H9 (cell line): ENCODE measurements at regions not wholly inside any gene's neighbourhood (a gene's known extent, or its start where the extent isn't known, plus 50 kb on each side); places are given as distances from the start of the nearest gene placed in this dataset.

ENCODE experiments used
- DNase-seq: peaks from one replicate; pipeline ENCODE4 v3.0.0-alpha.2; 2017
- H2AFZ ChIP-seq: one replicate; pipeline ENCODE4 v1.6.1; 2013; ENCODE audit warnings: mild to moderate bottlenecking, low read length, control low read depth, moderate library complexity
- H2AK5ac ChIP-seq: 2 replicates; pipeline ENCODE4 v1.6.1; 2013; ENCODE audit warnings: low read length, control low read depth, mixed read lengths; ENCODE audit not compliant: insufficient read length
- H2BK120ac ChIP-seq: one replicate; pipeline ENCODE4 v1.6.1; 2013; ENCODE audit warnings: low read depth, mild to moderate bottlenecking, low read length, control low read depth, inconsistent platforms; ENCODE audit not compliant: poor library complexity, severe bottlenecking
- H2BK12ac ChIP-seq: 2 replicates; pipeline ENCODE4 v1.6.1; 2013; ENCODE audit warnings: low read length, control low read depth, mixed read lengths, low read depth; ENCODE audit not compliant: insufficient read length
- H2BK15ac ChIP-seq: 2 replicates; pipeline ENCODE4 v1.6.1; 2013; ENCODE audit warnings: low read depth, low read length, control low read depth
- H2BK20ac ChIP-seq: one replicate; pipeline ENCODE4 v1.6.1; 2013; ENCODE audit warnings: low read depth, mild to moderate bottlenecking, low read length, control low read depth, inconsistent platforms; ENCODE audit not compliant: poor library complexity, severe bottlenecking
- H2BK5ac ChIP-seq: 2 replicates; pipeline ENCODE4 v1.6.1; 2013; ENCODE audit warnings: low read length, control low read depth, mixed read lengths; ENCODE audit not compliant: insufficient read length
- H3K14ac ChIP-seq: 2 replicates; pipeline ENCODE4 v1.6.1; 2013; ENCODE audit warnings: low read length, control low read depth; ENCODE audit not compliant: insufficient read depth
- H3K18ac ChIP-seq: 2 replicates; pipeline ENCODE4 v1.6.1; 2013; ENCODE audit warnings: low read depth, mild to moderate bottlenecking, mixed read lengths, low read length, control low read depth; ENCODE audit not compliant: insufficient read length
- H3K23ac ChIP-seq: 2 replicates; pipeline ENCODE4 v1.6.1; 2013; ENCODE audit warnings: low read length, control low read depth, mixed read lengths, low read depth; ENCODE audit not compliant: insufficient read length
- H3K23me2 ChIP-seq: 2 replicates; pipeline ENCODE4 v1.6.1; 2013; ENCODE audit warnings: low read depth, mild to moderate bottlenecking, mixed read lengths, low read length, control low read depth; ENCODE audit not compliant: insufficient read length, poor library complexity, severe bottlenecking
- H3K27ac ChIP-seq: 2 replicates; pipeline ENCODE4 v1.5.1; 2013; ENCODE audit warnings: low read length, control low read depth, mixed read lengths, low read depth; ENCODE audit not compliant: insufficient read length
- H3K27me3 ChIP-seq: 2 replicates; pipeline ENCODE4 v1.6.1; 2013; ENCODE audit warnings: low read length, control low read depth, inconsistent platforms; ENCODE audit not compliant: insufficient read depth
- H3K4ac ChIP-seq: 2 replicates; pipeline ENCODE4 v1.6.1; 2013; ENCODE audit warnings: low read depth, mild to moderate bottlenecking, control low read depth, inconsistent platforms, low read length, moderate library complexity
- H3K4me1 ChIP-seq: 2 replicates; pipeline ENCODE4 v1.6.1; 2013; ENCODE audit warnings: low read length, control low read depth, inconsistent platforms; ENCODE audit not compliant: insufficient read depth
- H3K4me2 ChIP-seq: 2 replicates; pipeline ENCODE4 v1.6.1; 2013; ENCODE audit warnings: low read length, control low read depth, mixed read lengths; ENCODE audit not compliant: insufficient read length, insufficient read depth
- H3K56ac ChIP-seq: 2 replicates; pipeline ENCODE4 v1.6.1; 2013; ENCODE audit warnings: low read depth, mild to moderate bottlenecking, mixed read lengths, low read length, control low read depth; ENCODE audit not compliant: insufficient read length
- H3K79me1 ChIP-seq: 2 replicates; pipeline ENCODE4 v1.6.1; 2013; ENCODE audit warnings: low read depth, mild to moderate bottlenecking, moderate library complexity, low read length, control low read depth, inconsistent platforms; ENCODE audit not compliant: insufficient read depth, poor library complexity, severe bottlenecking
- H3K79me2 ChIP-seq: 2 replicates; pipeline ENCODE4 v1.6.1; 2013; ENCODE audit warnings: low read length, control low read depth, inconsistent platforms; ENCODE audit not compliant: insufficient read depth
- H3K9ac ChIP-seq: 2 replicates; pipeline ENCODE4 v1.6.1; 2013; ENCODE audit warnings: low read length, control low read depth, mixed read lengths; ENCODE audit not compliant: insufficient read length; ENCODE audit errors: extremely low read depth
- H3K9me3 ChIP-seq: one replicate; pipeline ENCODE4 v1.6.1; 2013; ENCODE audit warnings: low read depth, low read length, inconsistent platforms; ENCODE audit not compliant: control insufficient read depth
- H3T11ph ChIP-seq: one replicate; pipeline ENCODE4 v1.6.1; 2013; ENCODE audit warnings: mild to moderate bottlenecking, low read length, control low read depth, inconsistent platforms
- H4K20me1 ChIP-seq: one replicate; pipeline ENCODE4 v1.6.1; 2013; ENCODE audit not compliant: control insufficient read depth, insufficient read length, insufficient read depth
- H4K5ac ChIP-seq: 2 replicates; pipeline ENCODE4 v1.6.1; 2013; ENCODE audit warnings: low read depth, mild to moderate bottlenecking, mixed read lengths, low read length, control low read depth; ENCODE audit not compliant: insufficient read length
- H4K8ac ChIP-seq: replicated peaks from 2 replicates; pipeline ENCODE4 v1.6.1; 2013; ENCODE audit warnings: low read length, control low read depth, mixed read lengths, low read depth; ENCODE audit not compliant: insufficient read length
- H4K91ac ChIP-seq: 2 replicates; pipeline ENCODE4 v1.6.1; 2013; ENCODE audit warnings: low read depth, mild to moderate bottlenecking, moderate library complexity, mixed read lengths, low read length, control low read depth; ENCODE audit not compliant: insufficient read length
- H3K27ac Mint-ChIP-seq, 3 experiments: 2 replicates in 2 of 3; 3 replicates in 1 of 3; pipeline ENCODE4 v1.8.0; 2020 to 2021; ENCODE audit warnings: mixed read lengths in 3 of 3, mild to moderate bottlenecking in 1 of 3, moderate library complexity in 1 of 3
- H3K27me3 Mint-ChIP-seq: 2 replicates; pipeline ENCODE4 v1.8.0; 2021; ENCODE audit warnings: low read depth, mild to moderate bottlenecking, moderate library complexity, mixed read lengths
- H3K36me3 Mint-ChIP-seq, 3 experiments: 2 replicates in 2 of 3; 3 replicates in 1 of 3; pipeline ENCODE4 v1.8.0; 2020 to 2021; ENCODE audit warnings: low read depth in 3 of 3, mixed read lengths in 3 of 3; ENCODE audit not compliant: insufficient read depth in 1 of 3
- H3K4me1 Mint-ChIP-seq, 2 experiments: 2 replicates each; pipeline ENCODE4 v1.8.0; 2020; ENCODE audit warnings: mixed read lengths in 2 of 2
- H3K4me3 Mint-ChIP-seq, 2 experiments: 2 replicates in 1 of 2; 3 replicates in 1 of 2; pipeline ENCODE4 v1.8.0; 2020 to 2021; ENCODE audit warnings: mild to moderate bottlenecking in 2 of 2, mixed read lengths in 2 of 2, moderate library complexity in 1 of 2
- H3K9me3 Mint-ChIP-seq, 2 experiments: 2 replicates in 1 of 2; 3 replicates in 1 of 2; pipeline ENCODE4 v1.8.0; 2020; ENCODE audit warnings: mild to moderate bottlenecking in 2 of 2, mixed read lengths in 2 of 2, moderate library complexity in 1 of 2
- WGBS: extraction: QIAGEN DNeasy Blood & Tissue Kit; methylation state at CpG from one replicate; pipeline ENCODE4 v1.1.7; 2013; ENCODE audit warnings: missing lambda C conversion rate, low lambda C conversion rate, mixed read lengths; ENCODE audit not compliant: insufficient read length; ENCODE audit errors: extremely low coverage; 5-methylcytosine and 5-hydroxymethylcytosine counted together
- TF ChIP-seq, protein P1 (sequence below): fragments of 200-600 bp; sonication (generic); conservative IDR thresholded peaks from 3 replicates; pipeline ENCODE4 v1.8.0; 2021; ENCODE audit warnings: antibody characterized with exemption, mild to moderate bottlenecking

DNA sequence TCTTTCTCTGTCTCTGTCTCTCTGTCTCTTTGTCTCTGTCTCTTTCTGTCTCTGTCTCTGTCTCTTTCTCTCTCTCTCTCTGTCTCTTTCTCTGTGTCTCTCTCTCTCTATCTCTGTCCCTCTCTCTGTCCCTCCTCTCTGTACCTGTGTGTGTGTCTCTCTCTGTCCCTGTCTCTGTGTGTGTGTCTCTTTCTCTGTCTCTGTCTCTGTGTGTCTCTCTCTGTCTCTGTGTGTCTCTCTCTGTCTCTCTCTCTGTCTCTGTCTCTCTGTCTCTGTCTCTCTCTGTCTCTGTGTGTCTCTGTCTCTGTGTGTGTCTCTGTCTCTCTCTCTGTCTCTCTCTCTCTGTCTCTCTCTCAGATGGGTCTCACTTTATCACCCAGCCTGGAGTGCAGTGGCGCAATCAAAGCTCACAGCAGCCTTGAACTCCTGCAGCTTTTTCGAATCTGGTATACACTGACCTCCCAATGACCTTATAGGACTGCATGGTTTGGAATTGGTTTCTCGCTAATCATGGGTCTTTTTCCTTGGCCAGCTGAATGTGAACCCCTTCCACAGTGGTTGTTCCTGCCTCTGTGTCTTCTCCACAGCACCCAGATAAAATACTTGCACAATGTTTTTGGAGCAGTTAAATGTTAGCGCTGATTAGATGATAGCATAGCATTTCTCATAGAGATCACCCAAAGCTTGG, 102.6 kb upstream of the KLHL25 start:
- H3K4ac ChIP-seq = no peak overlapping the region
- H3K4me3 Mint-ChIP-seq = peak overlapping the region; percentile 2 to 16; a peak in 2 of 5 replicates
- H3K56ac ChIP-seq = no peak overlapping the region
- peaks cover 2% of the 10 kb centered on the region; the same call in 1 of the 2 replicates for H3K4me1 ChIP-seq
- H3K79me1 ChIP-seq = no peaks in the 10 kb centered on the region
- no CpG with 5 or more reads among the region's 4 CpGs for WGBS
- H3K23ac ChIP-seq = no peak overlapping the region
- H3K4me1 Mint-ChIP-seq = peaks cover 43% of the 10 kb centered on the region in 2 experiments
- no peak overlapping the region for H2BK120ac ChIP-seq
- no peak overlapping the region for H2AFZ ChIP-seq
- no peak overlapping the region for H2BK20ac ChIP-seq
- no peak overlapping the region for H4K5ac ChIP-seq
- H4K8ac ChIP-seq = no peak overlapping the region
- H2BK15ac ChIP-seq = no peak overlapping the region
- no peak overlapping the region for H3K18ac ChIP-seq
- no peaks in the 10 kb centered on the region for H3K23me2 ChIP-seq
- H3K9ac ChIP-seq = no peak overlapping the region
- H4K91ac ChIP-seq = no peak overlapping the region
- no peaks in the 10 kb centered on the region for H4K20me1 ChIP-seq
- H2BK12ac ChIP-seq = no peak overlapping the region
- H3K79me2 ChIP-seq = no peaks in the 10 kb centered on the region
- no peak overlapping the region for H3K14ac ChIP-seq
- peaks cover 3 to 5% of the 10 kb centered on the region in 2 experiments; a peak in 4 of 5 replicates for H3K9me3 Mint-ChIP-seq
- TF ChIP-seq, protein P1, sequence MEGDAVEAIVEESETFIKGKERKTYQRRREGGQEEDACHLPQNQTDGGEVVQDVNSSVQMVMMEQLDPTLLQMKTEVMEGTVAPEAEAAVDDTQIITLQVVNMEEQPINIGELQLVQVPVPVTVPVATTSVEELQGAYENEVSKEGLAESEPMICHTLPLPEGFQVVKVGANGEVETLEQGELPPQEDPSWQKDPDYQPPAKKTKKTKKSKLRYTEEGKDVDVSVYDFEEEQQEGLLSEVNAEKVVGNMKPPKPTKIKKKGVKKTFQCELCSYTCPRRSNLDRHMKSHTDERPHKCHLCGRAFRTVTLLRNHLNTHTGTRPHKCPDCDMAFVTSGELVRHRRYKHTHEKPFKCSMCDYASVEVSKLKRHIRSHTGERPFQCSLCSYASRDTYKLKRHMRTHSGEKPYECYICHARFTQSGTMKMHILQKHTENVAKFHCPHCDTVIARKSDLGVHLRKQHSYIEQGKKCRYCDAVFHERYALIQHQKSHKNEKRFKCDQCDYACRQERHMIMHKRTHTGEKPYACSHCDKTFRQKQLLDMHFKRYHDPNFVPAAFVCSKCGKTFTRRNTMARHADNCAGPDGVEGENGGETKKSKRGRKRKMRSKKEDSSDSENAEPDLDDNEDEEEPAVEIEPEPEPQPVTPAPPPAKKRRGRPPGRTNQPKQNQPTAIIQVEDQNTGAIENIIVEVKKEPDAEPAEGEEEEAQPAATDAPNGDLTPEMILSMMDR = no peak
- H3K27me3 ChIP-seq = no peaks in the 10 kb centered on the region
- peaks cover 0 to 3% (median 0%) of the 10 kb centered on the region in 3 experiments; a peak in 2 of 7 replicates for H3K36me3 Mint-ChIP-seq
- no peak overlapping the region for H2BK5ac ChIP-seq
- no peak for DNase-seq
- no peak overlapping the region for H3K27ac ChIP-seq
- H2AK5ac ChIP-seq = no peak overlapping the region
- H3K27me3 Mint-ChIP-seq = peaks cover 21% of the 10 kb centered on the region
- no peaks in the 10 kb centered on the region for H3K9me3 ChIP-seq
- peak overlapping the region; percentile 11 for H3K4me2 ChIP-seq
- no peak overlapping the region for H3T11ph ChIP-seq
- H3K27ac Mint-ChIP-seq = peak overlapping the region in 1 of 3 experiments; percentile 33; a peak in 2 of 7 replicates
